GM18907 (cell line): ENCODE measurements at regions not wholly inside any gene's neighbourhood (a gene's known extent, or its start where the extent isn't known, plus 50 kb on each side); places are given as distances from the start of the nearest gene placed in this dataset.

ENCODE experiments used
- ATAC-seq: cut with Tn5 transposase; IDR thresholded peaks from one replicate; pipeline ENCODE4 v1.9.1; 2021; ENCODE audit warnings: mild to moderate bottlenecking, moderate library complexity; ENCODE audit not compliant: unreplicated experiment

GRCh38 chr11:123261345-123262106 is 66.5 kb upstream of the CLMP start:
- peak; percentile 54 for ATAC-seq

- no peak for ATAC-seq
Observed at GRCh38 chr11:123260511-123261211, 65.6 kb upstream of the CLMP start.

GRCh38 chr11:123258877-123259276 is 63.8 kb upstream of the CLMP start:
- ATAC-seq: no peak

GRCh38 chr11:123257370-123257769 is 62.3 kb upstream of the CLMP start:
- ATAC-seq: no peak

- ATAC-seq: no peak
Observed at GRCh38 chr11:123255909-123256308, 60.9 kb upstream of the CLMP start.

GRCh38 chr11:123254357-123254756 is 59.3 kb upstream of the CLMP start:
- ATAC-seq: no peak

- no peak for ATAC-seq
Observed at GRCh38 chr11:123253911-123254310, 58.9 kb upstream of the CLMP start.

- ATAC-seq: no peak
Observed at GRCh38 chr11:123253223-123253622, 58.2 kb upstream of the CLMP start.

- ATAC-seq: no peak
Observed at GRCh38 chr11:123251657-123252344, 56.8 kb upstream of the CLMP start.

GRCh38 chr11:123250892-123251656 is 56.0 kb upstream of the CLMP start:
- ATAC-seq: no peak

GRCh38 chr11:123249354-123249753 is 54.3 kb upstream of the CLMP start:
- ATAC-seq: no peak

GRCh38 chr11:123247813-123248379 is 52.8 kb upstream of the CLMP start:
- ATAC-seq: no peak

GRCh38 chr11:123247496-123247799 is 52.4 kb upstream of the CLMP start:
- no peak for ATAC-seq

GRCh38 chr11:123246749-123247495 is 51.9 kb upstream of the CLMP start:
- no peak for ATAC-seq

- ATAC-seq: no peak
Observed at GRCh38 chr11:123245567-123245966, 50.5 kb upstream of the CLMP start.
